Caco-2 (cell line): ENCODE measurements at regions not wholly inside any gene's neighbourhood (a gene's known extent, or its start where the extent isn't known, plus 50 kb on each side); places are given as distances from the start of the nearest gene placed in this dataset.

Experiments used
- BruUV-seq: library from RNA; stranded (reverse); fragments of 400-500 nt; replicated peaks from 2 replicates; lab custom pipeline; 2021; lab: Mats Ljungman, UMichigan
- CTCF ChIA-PET: fragments of 300-600 bp; sonication (Branson Sonifier 250); formaldehyde crosslinking; loops from one replicate; lab custom pipeline; 2022; ENCODE audit warnings: antibody characterized with exemption; lab: Charles Lee
- POLR2A ChIA-PET: fragments of 300-600 bp; sonication (Branson Sonifier 250); formaldehyde crosslinking; loops from one replicate; lab custom pipeline; 2022; ENCODE audit warnings: antibody characterized with exemption; lab: Charles Lee
- DNase-seq, 2 experiments: peaks; one replicate each; pipeline versions ENCODE4 v3.0.0 to v3.0.0-alpha.2; 2020 to 2022
- H3K27me3 ChIP-seq: replicated peaks from 2 replicates; pipeline ENCODE4 v1.6.0; 2011; ENCODE audit warnings: low read length; ENCODE audit not compliant: control insufficient read depth, insufficient read depth
- H3K36me3 ChIP-seq: 2 replicates; pipeline ENCODE4 v1.5.1; 2011; ENCODE audit warnings: low read length; ENCODE audit not compliant: control insufficient read depth, insufficient read depth
- H3K4me1 ChIP-seq: fragments of 250-450 bp; sonication (Bioruptor Pico); 2 replicates; pipeline ENCODE4 v1.5.1; 2020; ENCODE audit warnings: mild to moderate bottlenecking
- H3K4me3 ChIP-seq: 2 replicates; pipeline ENCODE4 v1.5.1; 2011; ENCODE audit warnings: low read depth, mild to moderate bottlenecking, control low read depth, low read length
- H3K9me3 ChIP-seq: fragments of 250-450 bp; sonication (Bioruptor Pico); 2 replicates; pipeline ENCODE4 v1.5.1; 2020; ENCODE audit warnings: mild to moderate bottlenecking, moderate library complexity
- H3K27ac Mint-ChIP-seq: one replicate; pipeline ENCODE4 v1.8.0; 2022; ENCODE audit warnings: mixed read lengths; ENCODE audit not compliant: unreplicated experiment
- H3K27me3 Mint-ChIP-seq: one replicate; pipeline ENCODE4 v1.8.0; 2022; ENCODE audit warnings: mixed read lengths; ENCODE audit not compliant: insufficient read depth, unreplicated experiment
- H3K36me3 Mint-ChIP-seq: one replicate; pipeline ENCODE4 v1.8.0; 2022; ENCODE audit warnings: mild to moderate bottlenecking, mixed read lengths; ENCODE audit not compliant: insufficient read depth, unreplicated experiment
- H3K4me1 Mint-ChIP-seq: one replicate; pipeline ENCODE4 v1.8.0; 2022; ENCODE audit warnings: low read depth, mixed read lengths; ENCODE audit not compliant: unreplicated experiment
- H3K4me3 Mint-ChIP-seq: one replicate; pipeline ENCODE4 v1.8.0; 2022; ENCODE audit warnings: mild to moderate bottlenecking, moderate library complexity, mixed read lengths; ENCODE audit not compliant: unreplicated experiment
- H3K9me3 Mint-ChIP-seq: one replicate; pipeline ENCODE4 v1.8.0; 2022; ENCODE audit warnings: mixed read lengths; ENCODE audit not compliant: unreplicated experiment
- CTCF ChIP-seq, 2 experiments: fragments of 200-600 bp in 1 of 2; IDR thresholded peaks; 1 replicate in 1 of 2; 2 replicates in 1 of 2; pipeline versions ENCODE4 v1.5.1 to v1.8.0; 2011 to 2022; ENCODE audit warnings: antibody characterized with exemption in 1 of 2, control low read depth in 1 of 2, inconsistent platforms in 1 of 2, low read depth in 1 of 2, low read length in 1 of 2, mild to moderate bottlenecking in 1 of 2, moderate library complexity in 1 of 2; ENCODE audit not compliant: insufficient read depth in 1 of 2, severe bottlenecking in 1 of 2, unreplicated experiment in 1 of 2
- intact Hi-C: fragments of 100-400 bp; cut with micrococcal nuclease; formaldehyde crosslinking; loops from one replicate; pipeline ENCODE4 v1.10.0; 2022; ENCODE audit not compliant: unreplicated experiment

- H3K9me3 ChIP-seq: no peaks in the 10 kb centered on the region
- no peaks in the 10 kb centered on the region for H3K36me3 Mint-ChIP-seq
- H3K9me3 Mint-ChIP-seq: no peaks in the 10 kb centered on the region
- H3K4me1 Mint-ChIP-seq: no peaks in the 10 kb centered on the region
- no peak for TF ChIP-seq CTCF (IDR thresholded peaks at IDR 0.05; ENCODE audit: insufficient read depth in 1 of 2, low read depth in 1 of 2, low read length in 1 of 2, severe bottlenecking in 1 of 2, unreplicated experiment in 1 of 2)
- POLR2A ChIA-PET: no interaction called here
- no TSS peak for BruUV-seq
- no peak overlapping the region for H3K4me3 ChIP-seq
- no peak overlapping the region for H3K27ac Mint-ChIP-seq
- peaks cover 2% of the 10 kb centered on the region for H3K27me3 Mint-ChIP-seq
- CTCF ChIA-PET: no interaction called here
- H3K4me3 Mint-ChIP-seq: no peak overlapping the region
- H3K4me1 ChIP-seq: no peaks in the 10 kb centered on the region
- intact Hi-C loops: no loop called here
- H3K27me3 ChIP-seq: no peaks in the 10 kb centered on the region; the same call in 1 of the 2 replicates
- no peak for DNase-seq
- no peaks in the 10 kb centered on the region for H3K36me3 ChIP-seq
Observed at GRCh38 chr3:59698091-59698490, 648.3 kb upstream of the CFAP20DC start.

GRCh38 chr3:59696783-59697182 is 647.0 kb upstream of the CFAP20DC start:
- DNase-seq: no peak
- POLR2A ChIA-PET: no interaction called here
- no peak for TF ChIP-seq CTCF (IDR thresholded peaks at IDR 0.05; ENCODE audit: insufficient read depth in 1 of 2, low read depth in 1 of 2, low read length in 1 of 2, severe bottlenecking in 1 of 2, unreplicated experiment in 1 of 2)
- Mint-ChIP-seq H3K4me3 (no peak overlapping the region), H3K36me3 (no peaks in the 10 kb centered on the region), H3K9me3 (no peaks in the 10 kb centered on the region), H3K27ac (no peak overlapping the region), H3K27me3 (peaks cover 2% of the 10 kb centered on the region), H3K4me1 (no peaks in the 10 kb centered on the region)
- Histone ChIP-seq H3K4me3 (no peak overlapping the region), H3K36me3 (no peaks in the 10 kb centered on the region), H3K9me3 (no peaks in the 10 kb centered on the region), H3K4me1 (no peaks in the 10 kb centered on the region), H3K27me3 (no peaks in the 10 kb centered on the region; the same call in 1 of the 2 replicates)
- CTCF ChIA-PET: no interaction called here
- BruUV-seq: no TSS peak
- intact Hi-C loops: no loop called here

GRCh38 chr3:59695860-59696259 is 646.0 kb upstream of the CFAP20DC start:
- no peaks in the 10 kb centered on the region for H3K36me3 ChIP-seq
- BruUV-seq: no TSS peak
- ChIA-PET CTCF (no interaction called here), POLR2A (no interaction called here)
- H3K9me3 ChIP-seq: no peaks in the 10 kb centered on the region
- no peaks in the 10 kb centered on the region for H3K36me3 Mint-ChIP-seq
- TF ChIP-seq CTCF (IDR thresholded peaks at IDR 0.05; ENCODE audit: insufficient read depth in 1 of 2, low read depth in 1 of 2, low read length in 1 of 2, severe bottlenecking in 1 of 2, unreplicated experiment in 1 of 2): no peak
- no peak for DNase-seq
- H3K4me3 ChIP-seq: no peak overlapping the region
- no peaks in the 10 kb centered on the region for H3K4me1 ChIP-seq
- no peaks in the 10 kb centered on the region for H3K27me3 ChIP-seq
- H3K9me3 Mint-ChIP-seq: no peaks in the 10 kb centered on the region
- H3K27ac Mint-ChIP-seq: no peak overlapping the region
- H3K4me1 Mint-ChIP-seq: no peaks in the 10 kb centered on the region
- H3K27me3 Mint-ChIP-seq: peaks cover 2% of the 10 kb centered on the region
- intact Hi-C loops: no loop called here
- no peak overlapping the region for H3K4me3 Mint-ChIP-seq
